Liver (tissue), 8 donors: ENCODE measurements at regions not wholly inside any gene's neighbourhood (a gene's known extent, or its start where the extent isn't known, plus 50 kb on each side); places are given as distances from the start of the nearest gene placed in this dataset.

Experiments used
- DNase-seq: peaks from one replicate; pipeline ENCODE4 v3.0.0-alpha.2; 2017; ENCODE audit warnings: low spot score
- H3K27ac ChIP-seq, 2 donors: one replicate each; pipeline ENCODE4 v1.7.0; 2013; ENCODE audit warnings: inconsistent platforms in 2 of 2, low read length in 2 of 2, control low read depth in 1 of 2, low read depth in 1 of 2, mild to moderate bottlenecking in 1 of 2
- H3K27me3 ChIP-seq, 4 donors: one replicate each; pipeline versions ENCODE4 v1.6.1 to v1.7.0; 2013; ENCODE audit warnings: low read length in 3 of 4, inconsistent platforms in 1 of 4, mild to moderate bottlenecking in 1 of 4, moderate library complexity in 1 of 4; ENCODE audit not compliant: control insufficient read depth in 4 of 4, insufficient read depth in 4 of 4
- H3K36me3 ChIP-seq, 4 donors: one replicate each; pipeline versions ENCODE4 v1.6.1 to v1.7.0; 2013; ENCODE audit warnings: low read length in 3 of 4, mild to moderate bottlenecking in 3 of 4, low read depth in 1 of 4, moderate library complexity in 1 of 4; ENCODE audit not compliant: control insufficient read depth in 4 of 4, insufficient read depth in 3 of 4
- H3K4me1 ChIP-seq, 4 donors: one replicate each; pipeline versions ENCODE4 v1.6.1 to v1.7.0; 2013; ENCODE audit warnings: low read length in 3 of 4, mild to moderate bottlenecking in 3 of 4, moderate library complexity in 1 of 4; ENCODE audit not compliant: control insufficient read depth in 4 of 4, insufficient read depth in 4 of 4
- H3K4me3 ChIP-seq, 3 donors: one replicate each; pipeline versions ENCODE4 v1.6.1 to v1.7.0; 2013; ENCODE audit warnings: low read length in 3 of 3, control low read depth in 1 of 3, low read depth in 1 of 3, mild to moderate bottlenecking in 1 of 3
- H3K9ac ChIP-seq, 2 donors: one replicate each; pipeline ENCODE4 v1.7.0; 2013; ENCODE audit warnings: low read length in 2 of 2, mild to moderate bottlenecking in 2 of 2, moderate library complexity in 2 of 2, control low read depth in 1 of 2, low read depth in 1 of 2
- H3K9me3 ChIP-seq, 4 donors: one replicate each; pipeline versions ENCODE4 v1.6.1 to v1.7.0; 2013; ENCODE audit warnings: low read length in 3 of 4; ENCODE audit not compliant: control insufficient read depth in 4 of 4
- CTCF ChIP-seq: fragments of 150-350 bp; IDR thresholded peaks from 2 replicates; pipeline ENCODE4 v1.5.1; 2017; ENCODE audit warnings: improper control_type of control experiment, low read depth, low read length; ENCODE audit not compliant: missing input control
- EGR1 ChIP-seq, 2 donors: IDR thresholded peaks; 2 replicates each; pipeline ENCODE4 v1.6.1; 2016 to 2018; ENCODE audit warnings: antibody characterized with exemption in 2 of 2, low read depth in 2 of 2
- FOXA1 ChIP-seq: IDR thresholded peaks from 2 replicates; pipeline ENCODE4 v1.6.1; 2016; ENCODE audit warnings: antibody characterized with exemption
- FOXA2 ChIP-seq: IDR thresholded peaks from 2 replicates; pipeline ENCODE4 v1.6.1; 2016; ENCODE audit warnings: antibody characterized with exemption
- GABPA ChIP-seq, 2 donors: IDR thresholded peaks in 1 of 2; conservative IDR thresholded peaks in 1 of 2; 2 replicates each; pipeline ENCODE4 v1.6.1; 2016; ENCODE audit warnings: antibody characterized with exemption in 2 of 2, mild to moderate bottlenecking in 1 of 2, moderate library complexity in 1 of 2
- HNF4A ChIP-seq, 2 donors: conservative IDR thresholded peaks; 2 replicates each; pipeline ENCODE4 v1.6.1; 2016; ENCODE audit warnings: antibody characterized with exemption in 2 of 2, mild to moderate bottlenecking in 2 of 2
- HNF4G ChIP-seq: IDR thresholded peaks from 2 replicates; pipeline ENCODE4 v1.6.1; 2016; ENCODE audit warnings: antibody characterized with exemption
- MAX ChIP-seq: IDR thresholded peaks from 2 replicates; pipeline ENCODE4 v1.6.1; 2016; ENCODE audit warnings: antibody characterized with exemption
- NR2F2 ChIP-seq: IDR thresholded peaks from 2 replicates; pipeline ENCODE4 v1.6.1; 2016; ENCODE audit warnings: antibody characterized with exemption
- REST ChIP-seq: IDR thresholded peaks from 2 replicates; pipeline ENCODE4 v1.6.1; 2016; ENCODE audit warnings: antibody characterized with exemption, mild to moderate bottlenecking
- SP1 ChIP-seq: IDR thresholded peaks from 2 replicates; pipeline ENCODE4 v1.6.1; 2018; ENCODE audit warnings: antibody characterized with exemption, mild to moderate bottlenecking
- YY1 ChIP-seq: IDR thresholded peaks from 2 replicates; pipeline ENCODE4 v1.6.1; 2016; ENCODE audit warnings: antibody characterized with exemption, mild to moderate bottlenecking
- WGBS: extraction: QIAGEN DNeasy Blood & Tissue Kit; methylation state at CpG from one replicate; pipeline ENCODE4 v1.1.7; 2013; 5-methylcytosine and 5-hydroxymethylcytosine counted together
- donor health status: healthy.
- donor health status: healthy.
- donor health status: healthy.
- donor health status: healthy.
- donor health status: healthy.

GRCh38 chr2:236370847-236371409 is 106.7 kb upstream of the ASB18 start:
- Histone ChIP-seq H3K4me3 (no peak overlapping the region), H3K36me3 (no peaks in the 10 kb centered on the region), H3K4me1 (no peaks in the 10 kb centered on the region), H3K27me3 (peaks cover 0 to 5% (median 2%) of the 10 kb centered on the region in 4 donors), H3K9me3 (no peaks in the 10 kb centered on the region), H3K9ac (no peak overlapping the region), H3K27ac (no peak overlapping the region)
- 85% methylated on average over 10 of the region's 10 CpGs for WGBS
- DNase-seq, result no peak
- TF ChIP-seq YY1 (no peak), GABPA (IDR thresholded peaks at IDR 0.05 in 1 of 2, conservative IDR thresholded peaks at IDR 0.05 in 1 of 2) (no peak), FOXA2 (no peak)

GRCh38 chr2:236375973-236376476 is 111.8 kb upstream of the ASB18 start:
- Histone ChIP-seq H3K9ac (no peak overlapping the region), H3K4me3 (no peak overlapping the region), H3K27ac (no peak overlapping the region), H3K4me1 (no peaks in the 10 kb centered on the region), H3K9me3 (no peaks in the 10 kb centered on the region), H3K36me3 (no peaks in the 10 kb centered on the region), H3K27me3 (peaks cover 0 to 4% (median 2%) of the 10 kb centered on the region in 4 donors)
- 91% methylated on average over 5 of the region's 5 CpGs for WGBS
- no peak for DNase-seq
- TF ChIP-seq CTCF (no peak), FOXA1 (no peak), HNF4A (conservative IDR thresholded peaks at IDR 0.05) (no peak), MAX (no peak), GABPA (IDR thresholded peaks at IDR 0.05 in 1 of 2, conservative IDR thresholded peaks at IDR 0.05 in 1 of 2) (no peak), HNF4G (no peak), EGR1 (IDR thresholded peaks at IDR 0.05; ENCODE audit: low read depth in 2 of 2) (no peak), REST (no peak), NR2F2 (no peak), SP1 (no peak)
